ENCODE measurements at regions not wholly inside any gene's neighbourhood (a gene's known extent, or its start where the extent isn't known, plus 50 kb on each side); places are given as distances from the start of the nearest gene placed in this dataset.

DNA sequence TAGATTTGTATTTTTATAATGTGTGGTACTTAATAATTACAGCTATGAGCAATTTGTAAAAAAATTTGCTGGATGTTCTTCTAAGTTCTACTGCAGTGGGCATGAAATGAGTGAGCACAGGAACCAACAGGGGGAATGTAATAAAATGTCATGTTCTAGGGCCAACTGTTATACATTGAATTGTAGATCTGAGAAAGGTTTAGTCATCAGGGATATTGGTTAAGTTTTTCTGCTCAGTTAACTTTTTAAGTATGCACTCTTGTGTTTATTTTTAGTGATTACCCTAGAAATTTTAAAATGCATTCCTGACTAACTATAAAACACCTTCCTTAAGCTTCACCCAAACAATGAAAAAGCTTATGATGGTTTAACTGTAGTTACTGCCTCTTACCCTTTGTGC, 101.8 kb downstream of the CAND1 start:
- no peak for DNase-seq

- DNase-seq = no peak
Observed at GRCh38 chr12:67377021-67377420, 107.9 kb downstream of the CAND1 start.

- no peak for DNase-seq
Observed at GRCh38 chr12:67377541-67377940, 108.4 kb downstream of the CAND1 start.

DNA sequence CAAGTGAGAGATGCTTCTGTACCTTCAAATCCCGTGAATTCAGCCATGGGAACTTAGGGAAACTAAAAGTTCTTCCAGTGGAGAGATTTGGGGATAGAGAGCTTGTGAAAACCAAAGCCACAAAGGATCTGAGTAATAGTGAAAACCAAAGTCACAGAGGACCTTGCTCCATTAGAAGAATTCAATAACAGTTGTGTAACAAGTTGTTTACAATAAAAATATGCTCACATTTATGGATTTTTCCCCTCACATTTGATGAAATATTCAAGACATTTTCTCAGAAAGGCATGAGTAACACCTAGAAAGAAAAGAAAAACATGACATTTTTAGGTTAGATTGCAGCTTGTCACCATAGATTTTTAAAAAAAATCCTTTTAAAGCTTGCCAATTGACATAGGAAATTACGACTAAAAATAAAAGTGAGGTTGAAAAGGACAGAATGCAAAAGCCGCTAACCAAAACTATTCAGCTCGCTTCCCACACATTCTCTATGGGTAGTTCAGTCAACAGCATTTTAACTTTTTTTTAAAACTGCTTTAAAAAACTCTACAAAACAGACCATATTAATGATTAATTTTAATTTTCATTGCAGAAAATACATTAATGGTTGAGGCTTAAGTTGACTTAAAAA, 113.2 kb downstream of the CAND1 start:
- DNase-seq = no peak

- DNase-seq = no peak
Observed at GRCh38 chr12:67386869-67387565, 117.9 kb downstream of the CAND1 start.

DNA sequence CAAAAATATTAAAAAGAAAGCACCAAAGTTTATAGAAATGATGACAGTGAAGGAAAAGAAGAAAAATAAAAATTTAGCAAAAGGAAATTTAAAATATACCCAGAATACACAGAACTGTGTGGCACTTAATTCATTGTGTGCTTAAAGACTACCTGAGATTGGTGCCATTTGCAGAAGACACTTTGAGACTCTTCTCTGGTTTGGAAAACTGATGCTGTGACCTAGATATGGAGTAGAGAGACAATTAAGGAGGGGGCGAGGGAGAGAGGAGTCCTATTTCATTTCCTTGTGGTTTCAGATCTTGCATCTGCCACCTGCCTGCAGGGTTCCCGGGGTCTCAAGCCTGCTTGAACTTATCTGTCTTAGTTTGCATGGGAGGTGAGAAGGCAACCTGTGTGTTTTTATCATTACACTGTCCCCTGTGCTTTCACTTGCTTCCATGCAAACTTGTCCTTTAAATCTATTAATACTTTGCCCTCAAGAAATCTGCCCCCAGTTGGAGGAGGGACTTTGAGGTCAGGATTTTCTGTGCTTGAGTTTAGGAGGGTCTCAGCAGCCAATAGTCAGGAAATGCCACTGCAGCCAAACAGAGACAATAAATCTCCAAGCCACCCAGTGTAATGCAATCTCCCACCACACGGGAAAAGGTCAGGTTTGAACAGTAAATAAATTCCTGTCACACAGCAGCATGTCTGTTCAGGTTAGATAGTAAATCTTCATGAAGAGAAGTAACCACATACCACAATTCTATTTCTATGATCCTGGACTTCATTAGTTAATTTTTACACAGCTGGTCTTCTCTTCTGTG, 119.4 kb downstream of the CAND1 start:
- no peak for DNase-seq

DNA sequence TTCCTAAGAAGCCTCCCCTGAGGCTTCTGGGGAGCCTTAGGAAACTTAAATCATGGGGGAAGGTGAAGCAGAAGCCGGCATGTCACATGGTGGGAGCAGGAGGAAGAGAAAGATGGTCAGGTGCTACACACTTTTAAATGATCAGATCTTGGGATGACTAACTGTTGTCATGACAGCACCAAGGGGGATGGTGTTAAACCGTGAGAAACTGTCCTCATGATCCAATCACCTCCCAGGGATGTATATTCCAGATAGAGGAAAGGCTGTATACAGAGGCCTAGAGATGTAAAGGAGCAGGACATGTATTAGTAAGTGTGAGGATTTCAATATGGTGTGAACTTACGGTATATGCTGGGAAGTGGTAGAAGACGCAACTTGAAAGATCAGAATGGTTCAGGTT, 121.1 kb downstream of the CAND1 start:
- no peak for DNase-seq

GRCh38 chr12:67391034-67391433, 121.9 kb downstream of the CAND1 start:
- no peak for DNase-seq

GRCh38 chr12:67391656-67392055, 122.5 kb downstream of the CAND1 start:
- no peak for DNase-seq

DNA sequence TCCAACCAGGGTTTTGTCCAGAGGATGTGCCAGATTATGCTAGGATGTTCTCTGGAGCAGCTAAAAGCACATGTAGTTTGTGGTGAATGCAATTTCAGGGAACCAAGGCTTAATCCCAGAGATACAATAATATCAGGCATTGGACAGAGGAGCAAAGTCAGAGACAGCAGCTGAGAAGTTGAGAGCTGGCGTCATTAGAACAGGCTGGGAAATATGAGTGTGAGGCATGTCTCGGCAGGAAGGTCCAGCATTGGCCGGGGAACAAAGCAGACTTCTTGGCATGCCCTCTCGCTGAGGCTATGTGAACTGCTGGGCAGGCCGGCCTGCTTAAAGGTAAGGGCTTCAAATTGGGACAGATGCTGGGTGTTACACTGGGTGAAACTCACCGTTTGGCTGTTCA, 125.4 kb downstream of the CAND1 start:
- DNase-seq = no peak

DNA sequence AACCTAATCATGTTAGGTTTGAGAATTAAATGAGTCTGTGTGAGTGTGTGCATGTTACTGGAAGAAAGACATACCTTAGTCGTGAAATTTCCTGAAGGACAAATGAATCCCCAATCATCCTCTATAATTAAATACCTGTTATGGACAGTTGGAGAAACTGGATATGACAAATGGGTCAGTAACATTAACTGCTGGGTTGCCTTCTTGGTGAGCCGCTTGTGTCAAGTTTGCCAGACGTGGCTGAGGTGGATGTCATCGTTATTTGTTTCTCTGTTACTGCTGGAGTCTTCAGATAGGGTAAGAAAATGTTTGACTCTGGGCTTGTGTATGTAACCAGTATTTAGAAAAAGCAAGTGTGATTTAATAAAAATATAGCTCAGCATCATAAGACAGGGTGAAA, 131.6 kb downstream of the CAND1 start:
- DNase-seq = no peak

DNA sequence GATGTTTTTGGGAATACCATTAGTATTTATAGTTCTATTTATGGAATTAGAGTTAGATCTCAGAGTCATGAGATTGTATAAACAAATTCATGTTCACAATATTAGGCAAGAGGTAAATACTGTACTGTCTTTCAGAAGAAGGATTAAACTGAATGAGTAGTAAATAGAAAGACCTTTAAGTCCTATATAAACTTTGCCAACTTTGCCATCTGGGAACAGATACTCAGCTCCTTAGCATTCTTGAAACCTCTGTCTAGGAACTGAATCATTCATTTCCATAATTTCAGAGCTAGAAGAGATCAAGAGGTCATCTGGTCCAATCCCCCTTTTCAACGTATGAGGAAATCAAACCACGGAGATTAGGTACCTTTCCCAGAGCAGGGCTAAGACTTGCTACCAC, 141.1 kb downstream of the CAND1 start:
- no peak for DNase-seq

DNA sequence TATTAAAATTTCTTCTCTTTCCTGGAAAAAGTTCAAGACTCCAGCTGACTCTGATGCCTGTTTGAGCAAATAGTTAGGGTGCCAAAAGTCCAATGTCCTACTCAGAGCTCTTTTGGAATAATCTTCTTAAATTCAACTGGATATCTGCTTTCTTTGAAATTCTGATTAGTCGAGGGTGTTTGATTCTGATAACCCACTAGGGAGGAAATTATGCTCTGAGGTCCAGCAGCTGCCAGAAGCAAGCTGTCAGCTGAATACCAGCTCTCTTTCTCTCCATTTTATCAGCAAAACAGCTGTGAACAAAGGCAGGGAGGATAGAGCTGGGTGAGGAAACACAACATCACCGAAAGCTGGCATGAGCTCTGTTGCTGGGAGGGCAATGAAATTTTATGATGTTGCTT, 141.5 kb downstream of the CAND1 start:
- no peak for DNase-seq

DNA sequence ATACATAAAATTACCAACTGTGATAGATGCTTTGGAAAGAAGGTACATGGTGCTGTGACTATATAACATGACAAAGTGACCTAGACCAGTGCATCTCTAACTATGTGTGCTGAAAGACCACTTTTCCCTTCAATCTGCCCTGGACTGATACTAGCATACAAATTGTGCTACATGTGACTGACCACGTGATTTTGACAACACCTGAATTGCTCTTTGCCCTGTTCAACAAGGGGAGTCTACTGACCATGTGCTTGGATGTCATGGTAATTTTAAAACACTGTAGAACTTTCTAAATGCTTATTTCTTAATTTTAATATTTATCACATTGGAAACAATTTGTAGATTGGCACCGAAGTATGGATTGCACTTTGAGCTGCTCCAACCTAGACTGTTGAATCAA, 142.4 kb downstream of the CAND1 start:
- DNase-seq = no peak

DNA sequence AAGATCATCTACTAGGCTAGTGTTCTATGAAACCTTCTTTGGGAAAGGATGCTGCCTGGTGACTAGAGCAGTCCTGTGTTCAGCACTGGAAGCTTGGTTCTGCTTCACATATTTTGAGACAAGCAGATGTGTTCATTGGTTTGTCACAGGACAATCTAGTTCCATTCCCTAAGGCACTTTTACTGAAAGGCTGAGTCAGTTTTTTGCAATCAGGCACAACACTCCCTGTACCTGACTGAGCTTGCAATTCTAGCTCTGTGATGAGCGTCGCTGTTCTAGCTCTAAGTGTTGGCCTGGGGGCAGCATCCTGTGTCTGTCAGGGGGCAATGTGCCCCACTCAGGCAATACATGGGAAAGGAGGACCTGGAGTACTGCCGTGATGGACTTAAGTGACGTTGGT, 144.4 kb downstream of the CAND1 start:
- DNase-seq = no peak

GRCh38 chr12:67414011-67414715, 145.0 kb downstream of the CAND1 start:
- no peak for DNase-seq

- no peak for DNase-seq
Observed at GRCh38 chr12:67415473-67415872, 146.3 kb downstream of the CAND1 start.

- no peak for DNase-seq
Observed at GRCh38 chr12:67419810-67420209, 150.7 kb downstream of the CAND1 start.

DNA sequence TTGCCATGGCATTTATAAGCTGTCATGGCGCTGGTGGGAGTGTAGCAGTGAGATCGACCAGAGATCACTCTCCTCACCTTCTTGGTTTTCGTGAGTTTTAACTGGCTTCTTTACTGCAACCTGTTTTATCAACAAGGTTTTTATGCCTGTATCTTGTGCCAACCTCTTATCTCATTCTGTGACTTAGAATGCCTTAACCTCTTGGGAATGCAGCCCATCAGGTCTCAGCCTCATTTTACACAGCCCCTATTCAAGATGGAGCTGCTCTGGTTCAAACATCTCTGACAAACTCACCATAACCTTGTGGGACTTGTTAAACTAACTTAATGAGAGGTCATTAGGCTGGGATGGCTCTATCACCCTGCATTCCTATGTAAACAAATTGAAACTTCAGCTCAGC, 151.3 kb downstream of the CAND1 start:
- DNase-seq = no peak

DNA sequence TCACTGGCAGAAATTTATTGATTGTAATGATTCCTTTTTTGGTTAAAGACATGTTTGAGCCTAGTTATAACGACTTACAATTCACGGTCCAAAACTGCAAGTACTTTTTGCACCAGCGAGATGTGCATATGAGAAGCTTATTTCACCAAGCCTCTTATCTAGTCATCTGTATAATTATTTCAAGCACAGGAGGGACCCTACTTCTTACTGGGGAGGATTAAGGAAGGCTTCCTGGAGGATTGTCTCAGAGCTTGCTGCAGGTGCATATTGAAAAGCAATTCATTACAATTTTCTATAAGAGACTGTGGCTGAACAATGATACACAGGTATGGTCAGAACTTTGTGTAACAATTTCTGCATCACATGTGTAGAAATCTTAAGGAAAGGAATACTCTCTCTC, 152.9 kb downstream of the CAND1 start:
- no peak for DNase-seq

- no peak for DNase-seq
Observed at GRCh38 chr12:67424784-67425183, 155.6 kb downstream of the CAND1 start.

GRCh38 chr12:67425394-67425793, 156.2 kb downstream of the CAND1 start:
- no peak for DNase-seq

GRCh38 chr12:67426067-67426466, 156.9 kb downstream of the CAND1 start:
- no peak for DNase-seq

DNA sequence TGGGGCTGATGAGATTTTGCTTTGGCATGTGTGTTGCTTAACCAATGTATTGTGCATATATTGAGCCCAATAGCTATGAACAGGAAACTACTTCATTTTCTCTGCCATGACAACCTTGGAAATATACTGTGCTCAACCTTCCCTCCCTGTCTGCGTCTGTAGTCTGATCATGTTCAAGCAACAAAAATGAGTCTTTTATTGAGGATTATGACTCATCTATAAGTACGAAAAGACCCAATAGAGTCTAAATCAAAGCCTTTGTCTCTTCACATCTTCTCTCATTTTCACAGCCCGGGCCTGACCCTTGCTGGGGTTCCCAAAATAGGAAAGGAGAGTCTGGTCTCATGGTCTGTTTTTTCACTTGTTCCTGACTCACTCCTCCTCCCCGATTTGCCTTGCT, 158.2 kb downstream of the CAND1 start:
- no peak for DNase-seq

Measured in KG1 (cell line).